A673 (cell line): ENCODE measurements at regions not wholly inside any gene's neighbourhood (a gene's known extent, or its start where the extent isn't known, plus 50 kb on each side); places are given as distances from the start of the nearest gene placed in this dataset.

Experiments used
- CTCF ChIP-seq: fragments of 300-800, 200-600 bp; sonication (generic); conservative IDR thresholded peaks from 2 replicates; pipeline ENCODE4 v1.5.1; 2017; ENCODE audit warnings: low read depth, mild to moderate bottlenecking, antibody characterized with exemption, low read length, moderate library complexity, mixed read lengths
- EZH2 ChIP-seq: fragments of 200-600 bp; sonication (generic); IDR thresholded peaks from 2 replicates; pipeline ENCODE4 v1.6.1; 2017; ENCODE audit warnings: borderline replicate concordance, low read depth, mild to moderate bottlenecking, mixed read lengths, antibody characterized with exemption, low read length; ENCODE audit not compliant: poor library complexity, severe bottlenecking

GRCh38 chr16:74224828-74225612 is 71.6 kb upstream of the PSMD7 start:
- TF ChIP-seq CTCF (no peak), EZH2 (no peak)
